Karpas-422 (cell line): ENCODE measurements at regions not wholly inside any gene's neighbourhood (a gene's known extent, or its start where the extent isn't known, plus 50 kb on each side); places are given as distances from the start of the nearest gene placed in this dataset.

ENCODE experiments used
- DNase-seq: peaks from one replicate; pipeline ENCODE4 v3.0.0-alpha.2; 2015
- H2AFZ ChIP-seq: fragments of 200-600 bp; sonication (generic); 2 replicates; pipeline ENCODE4 v1.6.1; 2014; ENCODE audit warnings: antibody characterized with exemption, low read length, mixed read lengths
- H3K27ac ChIP-seq: fragments of 200-600 bp; sonication (generic); 2 replicates; pipeline ENCODE4 v1.5.1; 2014; ENCODE audit warnings: mild to moderate bottlenecking, low read length, moderate library complexity
- H3K27me3 ChIP-seq: fragments of 200-600 bp; sonication (generic); 2 replicates; pipeline ENCODE4 v1.6.1; 2014; ENCODE audit warnings: low read length, mixed read lengths
- H3K36me3 ChIP-seq: fragments of 200-600 bp; sonication (generic); 2 replicates; pipeline ENCODE4 v1.6.1; 2014; ENCODE audit warnings: low read length, mixed read lengths; ENCODE audit not compliant: insufficient read depth
- H3K4me1 ChIP-seq: fragments of 200-600 bp; sonication (generic); 2 replicates; pipeline ENCODE4 v1.6.1; 2014; ENCODE audit warnings: mild to moderate bottlenecking, low read length, mixed read lengths
- H3K4me2 ChIP-seq: fragments of 200-600 bp; sonication (generic); 2 replicates; pipeline ENCODE4 v1.6.1; 2014; ENCODE audit warnings: low read length, low read depth, mild to moderate bottlenecking; ENCODE audit not compliant: poor library complexity, severe bottlenecking
- H3K4me3 ChIP-seq: fragments of 200-600 bp; sonication (generic); 2 replicates; pipeline ENCODE4 v1.5.1; 2014; ENCODE audit warnings: mild to moderate bottlenecking, antibody characterized with exemption, low read length, mixed read lengths
- H3K79me2 ChIP-seq: fragments of 200-600 bp; sonication (generic); 2 replicates; pipeline ENCODE4 v1.6.1; 2014; ENCODE audit warnings: mild to moderate bottlenecking, low read length, mixed read lengths
- H3K9ac ChIP-seq: fragments of 200-600 bp; sonication (generic); 2 replicates; pipeline ENCODE4 v1.6.0; 2014; ENCODE audit warnings: low read length
- H3K9me2 ChIP-seq: fragments of 200-600 bp; sonication (generic), shearing (Covaris generic); replicated peaks from 2 replicates; pipeline ENCODE4 v1.6.0; 2014; ENCODE audit warnings: mild to moderate bottlenecking, low read length, moderate library complexity; ENCODE audit not compliant: insufficient read depth
- H3K9me3 ChIP-seq: fragments of 300-700, 200-600 bp; sonication (generic); 2 replicates; pipeline ENCODE4 v1.6.1; 2014; ENCODE audit warnings: low read length, mixed read lengths
- H4K20me1 ChIP-seq: fragments of 200-600 bp; sonication (generic); 2 replicates; pipeline ENCODE4 v1.6.1; 2014; ENCODE audit warnings: mild to moderate bottlenecking, antibody characterized with exemption, low read length, low read depth; ENCODE audit not compliant: insufficient read depth

DNA sequence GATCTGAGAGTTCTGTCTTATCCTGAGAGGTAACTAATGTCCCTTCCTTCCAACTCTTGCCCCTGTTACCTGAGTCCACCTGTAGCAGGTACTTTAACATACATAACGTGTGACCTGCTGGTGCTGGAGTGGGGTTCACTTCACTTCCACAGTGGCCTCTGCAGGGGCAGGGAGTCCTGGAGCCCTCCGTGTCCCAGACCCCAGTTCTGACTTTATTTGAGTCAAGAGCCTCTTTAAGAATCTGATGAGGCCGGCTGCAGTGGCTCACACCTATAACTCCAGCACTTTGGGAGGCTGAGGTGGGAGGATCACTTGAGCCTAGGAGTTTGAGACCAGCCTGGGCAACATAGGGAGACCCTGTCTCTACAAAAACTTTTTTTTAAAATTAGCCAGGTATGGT is 117.0 kb upstream of the RET start:
- no peak overlapping the region for H2AFZ ChIP-seq
- no peaks in the 10 kb centered on the region for H3K79me2 ChIP-seq
- no peaks in the 10 kb centered on the region for H4K20me1 ChIP-seq
- H3K4me1 ChIP-seq, result no peaks in the 10 kb centered on the region
- no peaks in the 10 kb centered on the region for H3K9me2 ChIP-seq
- H3K36me3 ChIP-seq, result no peaks in the 10 kb centered on the region
- H3K9me3 ChIP-seq, result no peaks in the 10 kb centered on the region
- DNase-seq, result no peak
- no peak overlapping the region for H3K9ac ChIP-seq
- H3K4me2 ChIP-seq, result no peak overlapping the region
- H3K27ac ChIP-seq, result no peak overlapping the region
- H3K27me3 ChIP-seq, result no peaks in the 10 kb centered on the region
- H3K4me3 ChIP-seq, result no peak overlapping the region

DNA sequence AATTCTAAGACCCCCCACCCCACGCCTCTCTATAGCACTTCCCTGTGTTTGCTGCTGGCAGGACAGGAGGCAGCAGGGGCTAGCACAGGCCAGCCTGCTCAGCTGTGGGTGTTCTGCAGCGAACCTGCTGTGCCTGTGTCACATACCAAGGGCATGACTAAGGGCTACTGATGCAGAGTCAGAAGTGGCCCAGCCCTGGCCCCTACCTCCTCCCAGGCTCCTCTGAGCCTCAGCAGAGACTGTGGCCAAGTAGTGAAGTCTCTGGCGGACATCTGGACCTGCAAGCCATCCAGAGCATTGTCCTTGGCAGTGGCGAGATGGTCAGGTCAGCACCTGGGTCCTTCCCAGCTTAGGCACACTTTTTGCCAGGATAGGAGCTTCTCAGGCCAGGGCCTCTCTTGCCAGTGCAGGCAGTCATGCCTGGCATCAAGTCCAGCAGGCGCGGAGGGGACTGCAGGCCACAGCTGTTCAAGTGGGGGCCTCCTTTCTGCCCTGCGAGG is 116.3 kb upstream of the RET start:
- no peak overlapping the region for H3K4me2 ChIP-seq
- no peaks in the 10 kb centered on the region for H3K27me3 ChIP-seq
- no peaks in the 10 kb centered on the region for H3K4me1 ChIP-seq
- no peak for DNase-seq
- H3K9me3 ChIP-seq, result no peaks in the 10 kb centered on the region
- no peak overlapping the region for H3K27ac ChIP-seq
- no peaks in the 10 kb centered on the region for H4K20me1 ChIP-seq
- H2AFZ ChIP-seq, result no peak overlapping the region
- H3K9ac ChIP-seq, result no peak overlapping the region
- H3K9me2 ChIP-seq, result no peaks in the 10 kb centered on the region
- no peaks in the 10 kb centered on the region for H3K79me2 ChIP-seq
- no peaks in the 10 kb centered on the region for H3K36me3 ChIP-seq
- no peak overlapping the region for H3K4me3 ChIP-seq

DNA sequence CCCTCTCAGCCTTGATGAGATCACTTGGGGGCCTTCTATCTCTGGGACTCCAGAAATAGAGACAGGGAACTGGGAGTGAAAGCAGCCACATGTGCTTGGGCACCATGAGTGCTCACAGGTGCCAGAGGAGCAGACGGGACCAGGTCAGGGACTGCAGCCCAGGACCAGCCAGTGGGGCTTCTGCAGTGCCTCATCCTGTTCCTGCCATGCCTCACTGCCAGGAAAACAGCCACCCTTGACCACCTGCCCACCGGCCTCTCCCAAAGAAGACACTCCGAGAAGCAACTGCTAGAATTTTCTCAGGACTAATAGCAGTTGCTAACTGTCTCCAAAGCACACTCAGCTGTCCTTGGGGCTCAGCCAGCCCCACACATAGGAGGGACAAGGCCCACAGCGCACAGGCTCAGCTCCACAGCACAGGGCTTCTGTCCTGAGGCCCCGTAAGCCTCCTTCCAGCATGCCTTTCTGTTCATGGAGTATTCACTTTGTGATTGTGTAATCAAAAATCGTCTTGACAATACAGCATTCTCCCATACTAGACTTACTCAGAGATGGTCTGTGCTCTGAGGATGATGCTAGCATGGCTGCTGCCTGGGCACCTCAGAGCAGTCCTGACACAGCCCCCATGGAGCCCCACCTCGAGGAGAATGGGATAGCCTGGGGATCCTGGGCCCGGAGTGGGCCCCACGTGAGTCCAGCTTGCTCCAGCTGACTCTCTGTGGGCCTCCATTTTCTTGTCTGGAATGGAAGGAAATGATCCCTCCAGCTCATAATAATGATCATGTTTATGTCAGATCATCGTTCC is 115.7 kb upstream of the RET start:
- Histone ChIP-seq H3K27me3 (no peaks in the 10 kb centered on the region), H3K79me2 (no peaks in the 10 kb centered on the region), H2AFZ (no peak overlapping the region), H3K36me3 (no peaks in the 10 kb centered on the region), H3K4me3 (no peak overlapping the region), H3K4me1 (no peaks in the 10 kb centered on the region), H3K27ac (no peak overlapping the region), H3K9me3 (no peaks in the 10 kb centered on the region), H3K9me2 (no peaks in the 10 kb centered on the region), H3K4me2 (no peak overlapping the region), H4K20me1 (no peaks in the 10 kb centered on the region), H3K9ac (no peak overlapping the region)
- no peak for DNase-seq

DNA sequence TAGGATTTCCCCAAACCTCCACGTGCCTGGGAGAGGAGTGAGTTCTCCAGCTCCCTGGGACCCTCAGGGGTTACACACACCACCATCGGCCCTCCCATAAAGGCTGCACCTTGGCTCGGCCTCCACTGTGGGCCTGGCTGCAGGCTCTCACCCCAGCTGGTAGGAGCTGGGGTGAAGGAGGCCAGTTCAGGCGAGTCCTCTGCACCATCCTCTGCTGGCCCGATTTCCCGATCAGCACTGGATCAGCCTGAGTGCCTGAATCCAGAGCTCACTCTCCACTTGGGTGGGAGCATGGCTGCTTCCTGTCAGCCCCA is 115.1 kb upstream of the RET start:
- Histone ChIP-seq H4K20me1 (no peaks in the 10 kb centered on the region), H3K9ac (no peak overlapping the region), H3K4me2 (no peak overlapping the region), H3K27me3 (no peaks in the 10 kb centered on the region), H2AFZ (no peak overlapping the region), H3K36me3 (no peaks in the 10 kb centered on the region), H3K4me3 (no peak overlapping the region), H3K4me1 (no peaks in the 10 kb centered on the region), H3K79me2 (no peaks in the 10 kb centered on the region), H3K27ac (no peak overlapping the region), H3K9me3 (no peaks in the 10 kb centered on the region), H3K9me2 (no peaks in the 10 kb centered on the region)
- no peak for DNase-seq

DNA sequence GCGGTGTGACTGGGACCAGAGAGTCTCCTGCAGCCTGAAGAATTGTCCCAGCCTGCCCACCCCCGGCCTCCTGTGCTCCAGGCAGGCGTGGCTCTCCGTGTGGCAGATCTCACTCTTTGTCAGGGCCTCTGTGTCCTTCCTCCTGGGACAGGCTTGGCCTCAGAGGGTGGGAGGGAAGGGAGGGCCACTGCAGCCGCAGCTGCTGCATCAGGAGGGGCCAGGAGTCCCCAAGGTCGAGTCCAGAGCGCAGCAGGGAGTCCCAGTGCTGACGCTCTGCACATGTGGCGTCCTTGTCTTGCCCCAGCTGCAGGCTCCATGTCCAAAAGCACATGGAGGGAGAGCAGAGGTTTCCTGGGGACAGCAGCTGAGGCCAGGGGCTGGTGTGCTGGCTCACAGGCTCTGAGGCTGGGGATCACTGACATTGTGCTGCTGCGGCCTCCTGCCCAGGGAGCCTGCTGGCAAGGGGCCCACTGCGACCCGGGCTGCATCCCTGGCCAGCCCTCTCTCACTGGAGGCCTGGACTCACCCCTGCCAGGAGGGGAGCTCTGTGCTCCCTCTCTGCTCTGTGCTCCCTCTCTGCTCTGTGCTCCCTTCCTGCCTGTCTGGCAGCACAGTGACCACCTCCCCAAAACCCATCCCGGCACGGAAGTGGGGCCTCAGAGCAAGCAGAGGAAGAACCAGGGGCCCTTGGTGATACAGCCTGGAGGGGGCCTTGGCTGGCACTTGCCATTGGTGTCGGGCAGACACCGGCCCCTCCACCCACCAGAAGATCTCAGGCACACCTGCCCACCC is 114.6 kb upstream of the RET start:
- Histone ChIP-seq H3K36me3 (no peaks in the 10 kb centered on the region), H4K20me1 (no peaks in the 10 kb centered on the region), H3K27ac (no peak overlapping the region), H3K4me2 (no peak overlapping the region), H3K27me3 (no peaks in the 10 kb centered on the region), H3K79me2 (no peaks in the 10 kb centered on the region), H3K4me3 (no peak overlapping the region), H3K9ac (no peak overlapping the region), H3K4me1 (no peaks in the 10 kb centered on the region), H2AFZ (no peak overlapping the region), H3K9me3 (no peaks in the 10 kb centered on the region), H3K9me2 (no peaks in the 10 kb centered on the region)
- no peak for DNase-seq

DNA sequence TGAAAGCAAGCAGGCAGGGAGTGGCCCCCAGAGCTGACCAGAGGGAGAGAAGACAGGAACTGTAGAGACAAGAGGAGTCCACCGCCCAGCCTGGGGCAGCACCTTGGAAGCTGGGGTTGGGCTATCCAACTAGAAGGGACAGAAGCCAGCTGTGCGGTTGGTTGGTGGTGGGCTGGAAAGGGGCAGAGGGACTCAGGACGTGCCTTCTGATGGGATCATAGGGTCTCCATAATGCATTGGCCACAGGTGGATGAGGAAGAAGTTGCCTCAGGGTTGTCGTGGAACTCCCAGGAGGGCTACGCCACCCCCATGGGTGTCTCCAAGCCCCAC is 114.0 kb upstream of the RET start:
- no peaks in the 10 kb centered on the region for H3K27me3 ChIP-seq
- no peak overlapping the region for H3K9ac ChIP-seq
- H4K20me1 ChIP-seq, result no peaks in the 10 kb centered on the region
- H3K36me3 ChIP-seq, result no peaks in the 10 kb centered on the region
- no peaks in the 10 kb centered on the region for H3K9me3 ChIP-seq
- H3K4me1 ChIP-seq, result no peaks in the 10 kb centered on the region
- no peak overlapping the region for H3K4me3 ChIP-seq
- H3K4me2 ChIP-seq, result no peak overlapping the region
- no peak overlapping the region for H2AFZ ChIP-seq
- no peaks in the 10 kb centered on the region for H3K9me2 ChIP-seq
- no peaks in the 10 kb centered on the region for H3K79me2 ChIP-seq
- DNase-seq, result no peak
- no peak overlapping the region for H3K27ac ChIP-seq

DNA sequence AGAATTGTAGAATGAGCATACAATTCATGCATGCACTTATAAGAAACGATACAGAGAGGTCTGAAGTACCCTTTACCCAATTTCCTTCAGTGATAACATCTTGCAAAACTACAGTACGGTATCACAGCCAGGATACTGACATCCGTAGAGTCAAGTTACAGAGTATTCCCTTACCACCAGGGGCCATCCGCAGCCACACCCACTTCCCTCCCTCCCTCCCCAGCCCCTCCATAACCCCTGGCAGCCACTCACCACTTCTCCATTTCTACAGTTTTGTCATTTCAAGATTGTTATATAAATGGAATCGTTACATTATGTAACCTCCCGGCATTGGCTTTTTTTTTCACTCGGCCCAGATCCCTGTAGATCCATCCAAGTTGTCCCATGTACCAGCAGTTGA is 113.6 kb upstream of the RET start:
- no peak for DNase-seq

DNA sequence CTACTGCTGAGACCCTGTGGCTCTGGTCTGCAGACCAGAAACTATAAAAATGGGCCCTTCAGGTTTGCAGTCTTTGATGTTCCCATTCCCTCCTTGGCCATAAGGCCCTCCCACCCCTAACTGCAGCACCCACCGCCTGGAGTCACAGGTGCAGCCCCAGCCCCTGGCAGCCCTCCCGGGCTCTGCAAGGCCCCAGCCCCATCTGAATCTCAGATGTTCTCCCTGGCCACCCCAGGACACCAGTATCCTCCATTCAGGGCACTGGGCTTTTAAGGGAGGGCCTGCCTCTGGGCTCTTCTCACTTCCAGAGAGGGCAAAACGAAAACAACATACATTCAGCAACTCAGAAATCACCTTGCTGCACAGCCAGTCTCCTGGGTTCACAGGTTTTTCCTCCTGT is 107.7 kb upstream of the RET start:
- H3K36me3 ChIP-seq, result no peaks in the 10 kb centered on the region
- H3K27ac ChIP-seq, result no peak overlapping the region
- no peak overlapping the region for H3K9ac ChIP-seq
- no peak for DNase-seq
- H3K27me3 ChIP-seq, result no peaks in the 10 kb centered on the region
- no peaks in the 10 kb centered on the region for H3K4me1 ChIP-seq
- no peaks in the 10 kb centered on the region for H3K9me2 ChIP-seq
- no peak overlapping the region for H3K4me2 ChIP-seq
- H2AFZ ChIP-seq, result no peak overlapping the region
- H4K20me1 ChIP-seq, result no peaks in the 10 kb centered on the region
- no peak overlapping the region for H3K4me3 ChIP-seq
- H3K79me2 ChIP-seq, result no peaks in the 10 kb centered on the region
- H3K9me3 ChIP-seq, result no peaks in the 10 kb centered on the region

More for the DNA sequence above, 113.6 kb upstream of the RET start:
- Histone ChIP-seq H3K9ac (no peak overlapping the region), H3K36me3 (no peaks in the 10 kb centered on the region), H3K27ac (no peak overlapping the region), H3K4me3 (no peak overlapping the region), H2AFZ (no peak overlapping the region), H3K9me2 (no peaks in the 10 kb centered on the region), H3K4me1 (no peaks in the 10 kb centered on the region), H3K27me3 (no peaks in the 10 kb centered on the region), H3K4me2 (no peak overlapping the region), H4K20me1 (no peaks in the 10 kb centered on the region), H3K9me3 (no peaks in the 10 kb centered on the region), H3K79me2 (no peaks in the 10 kb centered on the region)
